ENCODE measurements at regions not wholly inside any gene's neighbourhood (a gene's known extent, or its start where the extent isn't known, plus 50 kb on each side); places are given as distances from the start of the nearest gene placed in this dataset.

GRCh38 chr18:67742525-67742924 is 226.0 kb upstream of the DSEL start:
- no peak for DNase-seq

DNA sequence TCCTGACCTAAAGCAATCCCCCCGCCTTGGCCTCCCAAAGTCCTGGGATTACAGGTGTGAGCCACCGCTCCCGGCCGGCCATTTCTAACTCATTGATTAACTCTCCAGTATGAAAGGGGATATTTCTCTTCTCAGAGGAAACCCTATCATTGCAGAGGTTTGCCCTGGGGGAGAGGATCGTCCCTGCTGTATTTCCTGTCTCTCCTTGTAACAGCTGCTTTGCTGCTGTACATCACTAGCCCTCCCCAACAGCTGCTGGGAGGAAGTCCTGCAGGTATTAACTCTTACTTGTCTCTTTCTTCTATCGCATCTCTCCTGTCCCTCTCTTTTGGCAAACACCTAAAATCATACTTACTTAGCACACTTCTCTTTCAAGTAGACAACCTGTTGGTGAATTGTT is 219.0 kb upstream of the DSEL start:
- DNase-seq, result no peak

GRCh38 chr18:67733088-67733487 is 216.6 kb upstream of the DSEL start:
- DNase-seq, result no peak

GRCh38 chr18:67731851-67732250 is 215.3 kb upstream of the DSEL start:
- DNase-seq, result no peak

DNA sequence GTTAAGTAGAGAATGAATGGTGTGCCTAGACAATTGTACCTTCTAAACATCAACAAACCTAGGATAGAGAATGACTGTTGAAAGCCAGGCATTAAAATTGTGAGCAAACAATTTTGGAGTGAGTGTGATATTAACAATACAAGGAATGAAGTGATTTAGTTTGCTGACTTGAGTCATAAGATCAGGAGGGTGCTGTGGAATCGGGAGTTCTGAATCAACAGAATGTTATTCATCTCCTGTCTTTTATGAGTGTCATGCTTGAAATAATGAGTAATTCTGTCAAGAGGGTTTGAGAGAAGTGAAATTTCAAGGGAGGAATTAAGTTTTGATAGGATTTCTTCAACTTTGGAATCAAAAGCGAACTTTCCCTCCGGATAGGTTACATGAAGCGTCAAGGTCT is 214.4 kb upstream of the DSEL start:
- no peak for DNase-seq

GRCh38 chr18:67728364-67728763 is 211.8 kb upstream of the DSEL start:
- no peak for DNase-seq

GRCh38 chr18:67726882-67727281 is 210.4 kb upstream of the DSEL start:
- DNase-seq, result no peak

DNA sequence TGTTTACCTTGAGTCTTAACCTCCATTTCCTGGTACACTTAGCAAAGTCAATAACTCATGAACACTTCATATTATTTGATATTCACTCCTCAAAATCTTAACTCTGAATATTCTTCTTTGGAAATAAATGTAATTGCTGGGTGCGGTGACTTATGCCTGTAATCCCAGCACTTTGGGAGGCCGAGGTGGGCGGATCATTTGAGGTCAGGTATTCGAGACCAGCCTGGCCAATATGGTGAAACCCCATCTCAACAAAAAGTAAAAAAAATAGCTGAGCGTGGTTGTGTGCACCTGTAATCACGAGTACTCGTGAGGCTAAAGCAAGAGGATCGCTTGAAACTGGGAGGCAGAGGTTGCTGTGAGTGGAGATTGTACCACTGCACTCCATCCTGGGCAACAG is 201.3 kb upstream of the DSEL start:
- no peak for DNase-seq

DNA sequence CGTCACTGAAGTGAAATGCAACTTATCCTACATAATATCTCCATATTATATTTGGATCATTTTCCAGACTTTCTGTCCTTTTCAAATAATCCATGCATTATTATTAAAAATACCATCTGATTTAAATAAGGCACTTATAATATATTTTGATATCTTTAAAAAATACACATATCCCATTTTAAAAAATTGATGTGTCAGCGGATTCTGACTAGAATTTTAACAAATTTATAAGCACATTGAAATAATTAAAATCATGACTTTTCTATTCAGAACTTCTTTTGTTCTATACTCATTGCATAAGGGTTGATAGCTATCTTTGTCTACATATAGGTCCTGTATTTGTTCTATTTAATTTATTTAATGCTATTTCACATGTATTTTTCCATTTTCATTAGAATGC is 199.0 kb upstream of the DSEL start:
- DNase-seq, result no peak

DNA sequence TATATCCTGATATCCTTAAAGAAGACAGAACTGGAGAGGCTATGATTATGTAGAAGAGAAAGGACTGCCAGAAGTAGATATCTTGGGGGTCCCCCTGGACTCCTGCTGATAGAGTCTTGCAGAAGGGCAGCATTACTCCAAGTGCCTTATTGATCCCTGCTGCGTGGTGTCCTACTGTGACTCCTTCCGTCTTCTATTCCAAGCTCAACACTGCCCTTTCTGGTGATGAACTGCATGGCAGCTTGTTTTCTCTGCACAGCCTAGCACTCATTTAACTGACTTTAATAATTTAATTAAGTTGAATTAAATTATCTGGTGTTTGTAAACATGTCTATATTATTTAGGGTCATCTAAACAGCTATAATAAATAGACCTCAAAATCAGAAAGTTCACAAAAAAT is 194.1 kb upstream of the DSEL start:
- DNase-seq, result no peak

DNA sequence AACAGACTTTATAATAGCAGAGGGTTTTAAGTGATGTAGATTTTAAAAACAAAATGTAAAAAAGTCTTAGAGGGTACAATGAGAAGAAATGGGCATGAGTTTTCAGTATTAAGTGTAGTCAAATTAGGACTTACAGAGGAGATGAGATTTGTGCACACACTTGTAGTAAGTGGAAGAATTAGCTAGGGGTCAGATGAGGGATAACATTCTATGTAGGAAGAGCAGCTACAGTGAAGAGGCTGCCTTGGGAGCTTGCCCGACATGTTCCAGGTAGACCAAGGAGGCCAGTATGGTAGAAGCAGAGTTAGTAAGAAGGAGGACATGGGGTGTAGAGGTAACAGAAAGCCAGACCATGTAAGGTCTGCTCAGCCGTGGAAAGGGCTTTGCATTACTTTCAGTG is 189.2 kb upstream of the DSEL start:
- no peak for DNase-seq

GRCh38 chr18:67695684-67696083 is 179.2 kb upstream of the DSEL start:
- DNase-seq, result no peak

DNA sequence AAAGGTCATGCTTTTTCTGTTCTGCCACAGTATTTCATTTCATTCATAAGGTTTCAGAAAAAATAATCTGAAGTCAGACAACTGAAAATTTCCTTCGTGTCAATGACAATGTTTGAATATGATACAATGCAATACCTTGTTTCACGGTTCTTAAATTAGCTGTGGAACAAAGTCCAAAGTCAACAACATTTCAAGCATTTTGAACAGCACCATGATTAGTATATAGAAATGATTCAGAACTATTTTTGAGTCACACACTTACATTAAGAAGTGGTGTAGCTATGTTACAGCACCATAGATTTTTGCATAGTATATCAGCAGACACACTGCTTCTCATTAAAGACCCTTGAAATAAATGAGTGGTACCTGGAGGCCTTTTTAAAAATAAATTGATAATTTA is 178.3 kb upstream of the DSEL start:
- no peak for DNase-seq

- DNase-seq, result no peak
Measured at GRCh38 chr18:67692811-67693210, 176.3 kb upstream of the DSEL start.

- DNase-seq, result peak; percentile 64
Measured at GRCh38 chr18:67682516-67682915, 166.0 kb upstream of the DSEL start.

GRCh38 chr18:67677489-67677888 is 161.0 kb upstream of the DSEL start:
- DNase-seq, result no peak

DNA sequence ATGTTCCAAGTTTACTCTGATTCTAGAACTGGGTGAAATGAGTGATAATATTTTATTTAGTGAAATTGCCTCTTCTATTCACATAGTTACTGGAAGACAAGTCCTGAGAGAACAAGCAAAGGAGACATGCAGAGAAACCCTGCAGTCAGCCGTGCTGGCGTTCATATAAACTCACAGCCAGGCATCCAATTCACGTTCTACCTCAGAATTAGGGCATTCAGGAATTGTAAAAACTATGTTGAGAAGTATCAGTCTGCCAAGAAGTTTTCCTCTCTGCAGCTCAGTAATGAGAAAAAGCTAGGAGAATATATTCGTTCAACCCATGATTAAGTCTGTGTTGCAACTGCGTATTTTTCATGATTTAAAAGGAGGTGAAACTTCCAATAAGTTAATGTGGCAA is 156.2 kb upstream of the DSEL start:
- no peak for DNase-seq

DNA sequence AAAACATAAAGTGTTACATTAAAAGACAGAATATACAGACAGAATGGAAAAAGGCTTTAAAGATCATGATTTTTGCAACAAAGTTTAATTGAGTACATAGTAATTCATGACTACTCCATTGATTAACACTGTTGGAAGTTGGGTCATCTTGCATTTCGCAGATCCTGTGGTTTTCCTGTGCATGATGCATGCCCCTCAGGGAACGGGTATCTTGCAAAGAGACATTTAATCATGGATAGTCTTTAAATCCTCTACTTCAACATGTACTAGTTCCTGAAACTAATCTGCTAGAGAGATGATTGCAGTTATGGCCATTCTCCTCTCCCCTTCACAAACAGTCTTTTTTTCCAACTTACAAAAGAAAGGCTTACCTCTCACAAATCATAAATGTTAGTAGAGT is 155.6 kb upstream of the DSEL start:
- no peak for DNase-seq

- peak; percentile 86 for DNase-seq
Measured at GRCh38 chr18:67670024-67670543, 153.6 kb upstream of the DSEL start.

- DNase-seq, result no peak
Measured at GRCh38 chr18:67665266-67665665, 148.7 kb upstream of the DSEL start.

- DNase-seq, result no peak
Measured at GRCh38 chr18:67662996-67663395, 146.5 kb upstream of the DSEL start.

DNA sequence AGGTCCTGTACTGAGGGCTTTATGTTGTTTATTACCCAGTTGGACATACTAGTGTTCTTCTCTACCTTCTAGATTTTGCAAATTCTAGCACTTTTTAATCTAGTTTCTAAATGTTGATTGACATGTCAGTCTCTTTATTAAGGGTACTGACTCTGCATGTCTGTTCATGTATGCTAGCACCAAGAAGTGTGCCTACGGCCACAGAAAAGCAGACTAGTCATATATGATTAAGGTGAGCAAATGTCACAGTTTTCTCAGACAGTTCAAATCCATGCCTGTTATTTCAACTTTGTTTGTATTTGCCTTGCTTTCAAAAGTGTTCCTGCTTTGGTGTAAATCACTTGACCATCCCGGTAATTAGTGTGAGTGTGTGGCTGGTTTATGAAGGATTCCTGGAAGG is 145.0 kb upstream of the DSEL start:
- DNase-seq, result no peak

- no peak for DNase-seq
Measured at GRCh38 chr18:67654101-67654500, 137.6 kb upstream of the DSEL start.

GRCh38 chr18:67652288-67652687 is 135.8 kb upstream of the DSEL start:
- DNase-seq, result no peak

- peak; percentile 77 for DNase-seq
Measured at GRCh38 chr18:67651438-67651837, 134.9 kb upstream of the DSEL start.

Measured in skin of body (tissue), 1 donor.